IPS DF 19.7 (cell line): ENCODE measurements at regions not wholly inside any gene's neighbourhood (a gene's known extent, or its start where the extent isn't known, plus 50 kb on each side); places are given as distances from the start of the nearest gene placed in this dataset.

Experiments
- DNase-seq: peaks from one replicate; pipeline ENCODE4 v3.0.0-alpha.2; 2013; ENCODE audit warnings: low read depth, low spot score

GRCh38 chr6:45741437-45742171 lies 274.1 kb downstream of the CLIC5 start:
- no peak for DNase-seq

- DNase-seq, result no peak
Observed at GRCh38 chr6:45739058-45739457, 276.6 kb downstream of the CLIC5 start.

GRCh38 chr6:45738057-45738455 lies 277.6 kb downstream of the CLIC5 start:
- DNase-seq, result no peak

- no peak for DNase-seq
Observed at GRCh38 chr6:45737331-45738056, 278.2 kb downstream of the CLIC5 start.

GRCh38 chr6:45736134-45736533 lies 279.5 kb downstream of the CLIC5 start:
- no peak for DNase-seq

GRCh38 chr6:45732731-45733130 lies 282.9 kb downstream of the CLIC5 start:
- no peak for DNase-seq

GRCh38 chr6:45730232-45730631 lies 285.4 kb downstream of the CLIC5 start:
- no peak for DNase-seq

GRCh38 chr6:45728674-45729073 lies 287.0 kb downstream of the CLIC5 start:
- no peak for DNase-seq

- no peak for DNase-seq
Observed at GRCh38 chr6:45727819-45728449, 287.7 kb downstream of the CLIC5 start.

- DNase-seq, result no peak
Observed at GRCh38 chr6:45727228-45727627, 288.4 kb downstream of the CLIC5 start.

GRCh38 chr6:45726444-45726843 lies 289.2 kb downstream of the CLIC5 start:
- DNase-seq, result no peak

GRCh38 chr6:45724511-45724910 lies 291.1 kb downstream of the CLIC5 start:
- DNase-seq, result no peak

GRCh38 chr6:45724027-45724426 lies 291.6 kb downstream of the CLIC5 start:
- no peak for DNase-seq

- DNase-seq, result no peak
Observed at GRCh38 chr6:45722876-45723275, 292.8 kb downstream of the CLIC5 start.

GRCh38 chr6:45721665-45722064 lies 294.0 kb downstream of the CLIC5 start:
- no peak for DNase-seq

- DNase-seq, result no peak
Observed at GRCh38 chr6:45718871-45719270, 296.8 kb downstream of the CLIC5 start.

GRCh38 chr6:45718131-45718530 lies 297.5 kb downstream of the CLIC5 start:
- no peak for DNase-seq

- no peak for DNase-seq
Observed at GRCh38 chr6:45717715-45718114, 297.9 kb downstream of the CLIC5 start.

GRCh38 chr6:45717027-45717426 lies 298.6 kb downstream of the CLIC5 start:
- DNase-seq, result no peak

- no peak for DNase-seq
Observed at GRCh38 chr6:45715508-45715803, 300.2 kb downstream of the CLIC5 start.

GRCh38 chr6:45714741-45715507 lies 300.7 kb downstream of the CLIC5 start:
- peak; percentile 75 for DNase-seq
